ENCODE measurements at regions not wholly inside any gene's neighbourhood (a gene's known extent, or its start where the extent isn't known, plus 50 kb on each side); places are given as distances from the start of the nearest gene placed in this dataset.

GRCh38 chrX:25807022-25807421 lies 331.1 kb upstream of the MAGEB18 start:
- no peak for TF ChIP-seq CTCF (IDR thresholded peaks at IDR 0.05)
- TF ChIP-seq POLR2A (IDR thresholded peaks at IDR 0.05), result no peak
- TF ChIP-seq EP300 (IDR thresholded peaks at IDR 0.05), result no peak
- TF ChIP-seq POLR2AphosphoS5 (IDR thresholded peaks at IDR 0.05), result no peak

Data from upper lobe of left lung (tissue), 4 donors.